ENCODE measurements at regions not wholly inside any gene's neighbourhood (a gene's known extent, or its start where the extent isn't known, plus 50 kb on each side); places are given as distances from the start of the nearest gene placed in this dataset.
A peak's percentile ranks its signal among the peaks of the same experiment; 100 is the strongest.
"Not testable (repeated sequence)": the region's sequence is repeated elsewhere in the genome, so short reads cannot be mapped to it uniquely, and the experiment has no call there.

- no peak for DNase-seq
These were observed 143.7 kb downstream of the DLL1 start for GRCh38 chr6:170147056-170147787.

GRCh38 chr6:170146640-170147039 is 144.2 kb downstream of the DLL1 start:
- DNase-seq = no peak

- not testable (repeated sequence) for DNase-seq
These were observed 144.7 kb downstream of the DLL1 start for GRCh38 chr6:170146131-170146530.

- peak in 1 of 2 donors; percentile 4 for DNase-seq
These were observed 145.2 kb downstream of the DLL1 start for GRCh38 chr6:170145716-170146115.

GRCh38 chr6:170145272-170145592 is 145.6 kb downstream of the DLL1 start:
- DNase-seq = no peak

GRCh38 chr6:170144571-170145271 is 146.2 kb downstream of the DLL1 start:
- DNase-seq = peak in 1 of 2 donors; percentile 12

GRCh38 chr6:170143401-170144150 is 147.3 kb downstream of the DLL1 start:
- no peak for DNase-seq

- DNase-seq = no peak
These were observed 148.3 kb downstream of the DLL1 start for GRCh38 chr6:170142559-170142958.

- DNase-seq = not testable (repeated sequence)
These were observed 149.8 kb downstream of the DLL1 start for GRCh38 chr6:170141061-170141460.

GRCh38 chr6:170140129-170140528 is 150.7 kb downstream of the DLL1 start:
- DNase-seq = no peak

- DNase-seq = no peak
These were observed 151.3 kb downstream of the DLL1 start for GRCh38 chr6:170139531-170139930.

- not testable (repeated sequence) for DNase-seq
These were observed 151.8 kb downstream of the DLL1 start for GRCh38 chr6:170139046-170139445.

- DNase-seq = no peak
These were observed 152.7 kb downstream of the DLL1 start for GRCh38 chr6:170137911-170138910.

GRCh38 chr6:170137176-170137891 is 153.5 kb downstream of the DLL1 start:
- no peak for DNase-seq

GRCh38 chr6:170136541-170137175 is 154.2 kb downstream of the DLL1 start:
- no peak for DNase-seq

GRCh38 chr6:170135821-170136471 is 154.9 kb downstream of the DLL1 start:
- DNase-seq = no peak

GRCh38 chr6:170135461-170135820 is 155.4 kb downstream of the DLL1 start:
- no peak for DNase-seq

GRCh38 chr6:170134471-170135440 is 156.1 kb downstream of the DLL1 start:
- no peak for DNase-seq

- no peak for DNase-seq
These were observed 156.8 kb downstream of the DLL1 start for GRCh38 chr6:170134031-170134470.
